ENCODE measurements at regions not wholly inside any gene's neighbourhood (a gene's known extent, or its start where the extent isn't known, plus 50 kb on each side); places are given as distances from the start of the nearest gene placed in this dataset.

GRCh38 chr18:55650363-55650870, 62.4 kb upstream of the TCF4 start (continued):
- TF ChIP-seq CHD7 (IDR thresholded peaks at IDR 0.05; ENCODE audit: insufficient replicate concordance, low read length) (no peak), KDM5A (IDR thresholded peaks at IDR 0.05; ENCODE audit: low read length) (no peak), FOSL1 (IDR thresholded peaks at IDR 0.05; ENCODE audit: insufficient read depth, low read depth, low read length) (no peak), MAX (IDR thresholded peaks at IDR 0.05) (no peak), SIX5 (IDR thresholded peaks at IDR 0.05; ENCODE audit: low read depth, low read length) (no peak), SIRT6 (IDR thresholded peaks at IDR 0.05; ENCODE audit: low read length) (no peak), CREB1 (IDR thresholded peaks at IDR 0.05) (no peak), GABPA (IDR thresholded peaks at IDR 0.05; ENCODE audit: borderline replicate concordance, insufficient read depth, low read length) (no peak), CEBPB (IDR thresholded peaks at IDR 0.05; ENCODE audit: low read depth, low read length) (no peak), KDM1A (IDR thresholded peaks at IDR 0.05; ENCODE audit: borderline replicate concordance, low read length) (no peak), ZNF274 (IDR thresholded peaks at IDR 0.05; ENCODE audit: borderline replicate concordance, extremely low read depth, low read length) (no peak)

Data from H1 (cell line).